K562 (cell line): ENCODE measurements at regions not wholly inside any gene's neighbourhood (a gene's known extent, or its start where the extent isn't known, plus 50 kb on each side); places are given as distances from the start of the nearest gene placed in this dataset.

Source experiments
- ATAC-seq: fragments of 200-7000 bp; cut with Tn5 transposase; 3 replicates; pipeline ENCODE4 v1.9.1; 2020; ENCODE audit warnings: moderate library complexity
- BruUV-seq: library from RNA; stranded (reverse); fragments of 400-500 nt; replicated peaks from 2 replicates; lab custom pipeline; 2021; lab: Mats Ljungman, UMichigan
- CTCF ChIA-PET: fragments of 300-600 bp; formaldehyde crosslinking; extraction: SDS; loops from one replicate; lab custom pipeline; 2021; ENCODE audit warnings: low intra/inter-chr PET ratio; lab: Yijun Ruan, JAX
- POLR2A ChIA-PET: fragments of 300-600, 350-650 bp; sonication (Branson Sonifier 250); formaldehyde crosslinking; extraction: SDS; loops from one replicate; lab custom pipeline; 2021; ENCODE audit warnings: antibody characterized with exemption, inconsistent platforms; lab: Yijun Ruan, JAX
- DNase-seq, 4 experiments: peaks; one replicate each; pipeline versions ENCODE4 v3.0.0 to v3.0.0-alpha.2; 2011 to 2018; ENCODE audit warnings: low spot score in 3 of 4, mixed read lengths in 3 of 4; ENCODE audit errors: extremely low read depth in 1 of 4
- FAIRE-seq: peaks from 2 replicates; lab custom pipeline; 2011; peaks lifted over from hg19 to GRCh38; lab: Jason Lieb, UNC
- H2AFZ ChIP-seq: 2 replicates; pipeline ENCODE4 v1.6.0; 2011; ENCODE audit warnings: low read depth, low read length, control low read depth, inconsistent platforms
- H3K27ac ChIP-seq: fragments of 200-600 bp; 3 replicates; pipeline ENCODE4 v1.8.0; 2011; ENCODE audit warnings: low read depth, mild to moderate bottlenecking, control low read depth, inconsistent platforms, low read length, moderate library complexity, mixed read lengths; ENCODE audit errors: extremely low read depth
- H3K27me3 ChIP-seq, 2 experiments: fragments of 300-600 bp in 1 of 2; 2 replicates in 1 of 2; 3 replicates in 1 of 2; pipeline versions ENCODE4 v1.6.0 to v1.8.0; 2011; ENCODE audit warnings: inconsistent platforms in 2 of 2, low read length in 2 of 2, mild to moderate bottlenecking in 1 of 2, mixed read lengths in 1 of 2, moderate library complexity in 1 of 2; ENCODE audit not compliant: control insufficient read depth in 2 of 2, insufficient read depth in 2 of 2
- H3K36me3 ChIP-seq: fragments of 300-600 bp; 3 replicates; pipeline ENCODE4 v1.8.0; 2011; ENCODE audit warnings: mild to moderate bottlenecking, low read length, inconsistent platforms; ENCODE audit not compliant: control insufficient read depth, insufficient read depth
- H3K4me1 ChIP-seq, 2 experiments: fragments of 200-600 bp in 1 of 2; replicated peaks in 1 of 2; 2 replicates in 1 of 2; 3 replicates in 1 of 2; pipeline versions ENCODE4 v1.5.1 to v1.8.0; 2011; ENCODE audit warnings: inconsistent platforms in 2 of 2, low read length in 2 of 2, mild to moderate bottlenecking in 1 of 2, mixed read lengths in 1 of 2, moderate library complexity in 1 of 2; ENCODE audit not compliant: control insufficient read depth in 2 of 2, insufficient read depth in 2 of 2
- H3K4me2 ChIP-seq: 2 replicates; pipeline ENCODE4 v1.6.1; 2011; ENCODE audit warnings: low read length, control low read depth, inconsistent platforms, mixed read lengths; ENCODE audit not compliant: insufficient read depth
- H3K4me3 ChIP-seq: fragments of 200-600 bp; sonication (generic), shearing (Covaris generic); 2 replicates; pipeline ENCODE4 v1.5.1; 2016; ENCODE audit warnings: control low read depth, inconsistent platforms
- H3K79me2 ChIP-seq: fragments of 200-600 bp; 3 replicates; pipeline ENCODE4 v1.8.0; 2011; ENCODE audit warnings: low read length, inconsistent platforms; ENCODE audit not compliant: control insufficient read depth, insufficient read depth
- H3K9ac ChIP-seq, 2 experiments: 2 replicates each; pipeline versions ENCODE4 v1.6.0 to v1.6.1; 2011; ENCODE audit warnings: low read depth in 2 of 2, low read length in 2 of 2, control low read depth in 1 of 2, inconsistent platforms in 1 of 2, mild to moderate bottlenecking in 1 of 2, mixed read lengths in 1 of 2; ENCODE audit not compliant: insufficient read depth in 1 of 2
- H3K9me1 ChIP-seq: one replicate; pipeline ENCODE4 v1.6.0; 2011; ENCODE audit warnings: inconsistent platforms, mild to moderate bottlenecking, low read length, moderate library complexity; ENCODE audit not compliant: control insufficient read depth, insufficient read depth
- H3K9me3 ChIP-seq: replicated peaks from 2 replicates; pipeline ENCODE4 v1.5.1; 2011; ENCODE audit warnings: low read depth, low read length, inconsistent platforms; ENCODE audit not compliant: control insufficient read depth, insufficient read depth
- H4K20me1 ChIP-seq: replicated peaks from 2 replicates; pipeline ENCODE4 v1.6.1; 2011; ENCODE audit warnings: low read length, inconsistent platforms, mixed read lengths; ENCODE audit not compliant: control insufficient read depth, insufficient read depth
- ELF2 ChIP-seq: fragments of 250-450 bp; sonication (Bioruptor Pico); IDR thresholded peaks from 2 replicates; pipeline ENCODE4 v1.5.0; 2021; ENCODE audit warnings: mild to moderate bottlenecking
- FIP1L1 ChIP-seq: fragments of 200-400 bp; formaldehyde crosslinking; IDR thresholded peaks from 2 replicates; pipeline ENCODE4 v1.6.1; 2018; ENCODE audit warnings: mild to moderate bottlenecking, low read depth, low read length; ENCODE audit not compliant: poor library complexity, severe bottlenecking
- GABPA ChIP-seq: fragments of 200-800 bp; sonication (Bioruptor generic); conservative IDR thresholded peaks from 2 replicates; pipeline ENCODE4 v1.6.1; 2016; ENCODE audit warnings: low read depth, missing genetic modification characterization, missing compliant biosample characterization
- KAT2B ChIP-seq: IDR thresholded peaks from one replicate; pipeline ENCODE4 v1.6.1; 2012; ENCODE audit warnings: low read depth, mild to moderate bottlenecking, control low read depth, inconsistent platforms, low read length, moderate library complexity
- MECOM ChIP-seq: fragments of 250-450 bp; sonication (Bioruptor Pico); IDR thresholded peaks from 2 replicates; pipeline ENCODE4 v1.8.0; 2022; ENCODE audit warnings: inconsistent platforms
- OTX1 ChIP-seq: fragments of 450-650 bp; formaldehyde crosslinking; IDR thresholded peaks from 2 replicates; pipeline ENCODE4 v1.4.0; 2022; ENCODE audit warnings: mild to moderate bottlenecking
- SAFB2 ChIP-seq: fragments of 200-400 bp; formaldehyde crosslinking; IDR thresholded peaks from 2 replicates; pipeline ENCODE4 v1.6.1; 2018; ENCODE audit warnings: borderline replicate concordance, low read length, low read depth, moderate library complexity; ENCODE audit not compliant: severe bottlenecking
- TAF15 ChIP-seq: fragments of 200-400 bp; formaldehyde crosslinking; IDR thresholded peaks from 2 replicates; pipeline ENCODE4 v1.6.1; 2017; ENCODE audit warnings: mild to moderate bottlenecking, low read depth, low read length, moderate library complexity
- TEAD4 ChIP-seq, 2 experiments: sonication (generic) in 1 of 2; formaldehyde crosslinking in 1 of 2; IDR thresholded peaks; 2 replicates each; pipeline versions ENCODE4 v1.6.1 to v1.8.0; 2012 to 2022; ENCODE audit warnings: borderline replicate concordance in 1 of 2, inconsistent platforms in 1 of 2, low read length in 1 of 2, mild to moderate bottlenecking in 1 of 2, missing genetic modification reagents in 1 of 2
- ZNF436 ChIP-seq: fragments of 250-450, 450-650 bp; sonication (Bioruptor Pico); formaldehyde crosslinking; IDR thresholded peaks from 2 replicates; pipeline ENCODE4 v1.7.0; 2020; ENCODE audit warnings: mild to moderate bottlenecking
- WGBS: fragments of 100-300 bp; shearing (Covaris generic); methylation state at CpG from one replicate; pipeline ENCODE4 v1.1.6; 2016; ENCODE audit warnings: low coverage, mixed read lengths; ENCODE audit not compliant: insufficient coverage; ENCODE audit errors: missing lambda C conversion rate; 5-methylcytosine and 5-hydroxymethylcytosine counted together
- in situ Hi-C: fragments of 300-500 bp; cut with MboI; formaldehyde crosslinking; loops from 4 replicates; pipeline ENCODE4 v1.15.0; 2018; ENCODE audit warnings: inconsistent platforms, mixed read lengths
- intact Hi-C: fragments of 100-400 bp; cut with micrococcal nuclease; formaldehyde crosslinking; loops from 2 replicates; pipeline ENCODE4 v1.14.2; 2022
- TF ChIP-seq, protein P1 (sequence below): fragments of 450-650 bp; formaldehyde crosslinking; IDR thresholded peaks from 2 replicates; pipeline ENCODE4 v1.4.0; 2022; ENCODE audit warnings: missing genetic modification characterization
- TF ChIP-seq, protein P2 (sequence below): fragments of 250-450 bp; sonication (Bioruptor Pico); IDR thresholded peaks from 2 replicates; pipeline ENCODE4 v1.5.1; 2021; ENCODE audit warnings: mild to moderate bottlenecking

DNA sequence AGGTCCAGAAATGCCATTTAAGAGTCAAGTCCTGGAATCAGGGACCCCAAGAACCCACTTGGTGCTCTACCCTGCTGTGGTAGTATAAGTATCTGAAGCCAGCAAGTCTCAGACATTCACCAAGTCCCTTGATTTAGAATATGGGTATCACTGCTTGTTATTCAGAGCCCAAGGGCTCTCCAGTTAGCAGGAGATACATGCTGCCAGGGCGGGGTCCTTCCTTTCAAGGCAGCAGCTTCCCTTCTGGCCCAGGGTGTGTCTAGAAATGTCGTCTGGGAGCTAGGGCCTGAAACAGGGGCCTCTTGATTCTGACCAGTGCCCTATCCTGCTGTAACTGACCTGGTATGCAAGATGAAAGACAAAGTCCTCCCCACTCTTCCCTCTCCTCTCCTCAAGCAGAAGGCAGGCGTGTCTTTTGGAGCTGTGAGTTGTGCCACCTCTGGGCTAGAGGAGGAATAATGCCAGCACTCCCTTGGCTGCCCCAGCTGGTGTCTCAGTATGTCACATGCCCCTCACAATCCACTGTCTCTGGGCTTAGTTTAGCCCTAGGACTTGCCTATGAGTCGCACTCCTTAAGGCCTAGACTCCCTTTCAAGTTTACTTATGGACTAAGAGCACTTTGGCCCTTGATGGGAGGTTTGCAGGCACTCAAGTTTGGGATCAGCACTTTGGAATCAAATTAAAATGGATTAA is 200.2 kb downstream of the MRPL39 start:
- FAIRE-seq (no peak), ATAC-seq (no peak), DNase-seq (no peak)
- Histone ChIP-seq H2AFZ (no peak overlapping the region), H3K4me1 (no peaks in the 10 kb centered on the region), H3K27me3 (no peaks in the 10 kb centered on the region; a peak in 1 of 5 replicates), H3K9ac (no peak overlapping the region), H3K9me3 (no peaks in the 10 kb centered on the region), H4K20me1 (no peaks in the 10 kb centered on the region), H3K79me2 (no peaks in the 10 kb centered on the region), H3K36me3 (no peaks in the 10 kb centered on the region), H3K27ac (no peak overlapping the region), H3K4me3 (no peak overlapping the region), H3K9me1 (no peaks in the 10 kb centered on the region), H3K4me2 (no peak overlapping the region)
- in situ Hi-C loops (no loop called here), intact Hi-C loops (no loop called here)
- BruUV-seq, result no TSS peak
- WGBS, result 4% methylated on average over 4 of the region's 4 CpGs
- ChIA-PET CTCF (no interaction called here), POLR2A (no interaction called here)
- TF ChIP-seq TAF15 (no peak), ZNF436 (CRISPR knock-in tag) (no peak), SAFB2 (no peak), ELF2 (no peak), KAT2B (no peak), OTX1 (CRISPR knock-in tag) (no peak), GABPA (tag) (no peak), FIP1L1 (no peak), TEAD4 (IDR thresholded peaks at IDR 0.05; ENCODE audit: low read length) (no peak), TEAD4 (CRISPR knock-in tag; IDR thresholded peaks at IDR 0.05; ENCODE audit: borderline replicate concordance) (no peak), MECOM (no peak)
- TF ChIP-seq, protein P1, sequence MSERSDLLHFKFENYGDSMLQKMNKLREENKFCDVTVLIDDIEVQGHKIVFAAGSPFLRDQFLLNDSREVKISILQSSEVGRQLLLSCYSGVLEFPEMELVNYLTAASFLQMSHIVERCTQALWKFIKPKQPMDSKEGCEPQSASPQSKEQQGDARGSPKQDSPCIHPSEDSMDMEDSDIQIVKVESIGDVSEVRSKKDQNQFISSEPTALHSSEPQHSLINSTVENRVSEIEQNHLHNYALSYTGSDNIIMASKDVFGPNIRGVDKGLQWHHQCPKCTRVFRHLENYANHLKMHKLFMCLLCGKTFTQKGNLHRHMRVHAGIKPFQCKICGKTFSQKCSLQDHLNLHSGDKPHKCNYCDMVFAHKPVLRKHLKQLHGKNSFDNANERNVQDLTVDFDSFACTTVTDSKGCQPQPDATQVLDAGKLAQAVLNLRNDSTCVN (CRISPR knock-in tag), result no peak
- TF ChIP-seq, protein P2, sequence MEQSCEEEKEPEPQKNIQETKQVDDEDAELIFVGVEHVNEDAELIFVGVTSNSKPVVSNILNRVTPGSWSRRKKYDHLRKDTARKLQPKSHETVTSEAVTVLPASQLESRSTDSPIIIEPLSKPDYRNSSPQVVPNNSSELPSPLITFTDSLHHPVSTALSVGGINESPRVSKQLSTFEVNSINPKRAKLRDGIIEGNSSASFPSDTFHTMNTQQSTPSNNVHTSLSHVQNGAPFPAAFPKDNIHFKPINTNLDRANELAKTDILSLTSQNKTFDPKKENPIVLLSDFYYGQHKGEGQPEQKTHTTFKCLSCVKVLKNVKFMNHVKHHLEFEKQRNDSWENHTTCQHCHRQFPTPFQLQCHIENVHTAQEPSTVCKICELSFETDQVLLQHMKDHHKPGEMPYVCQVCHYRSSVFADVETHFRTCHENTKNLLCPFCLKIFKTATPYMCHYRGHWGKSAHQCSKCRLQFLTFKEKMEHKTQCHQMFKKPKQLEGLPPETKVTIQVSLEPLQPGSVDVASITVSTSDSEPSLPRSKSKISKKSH, result no peak
